ENCODE measurements at regions not wholly inside any gene's neighbourhood (a gene's known extent, or its start where the extent isn't known, plus 50 kb on each side); places are given as distances from the start of the nearest gene placed in this dataset.
"Not testable (repeated sequence)": the region's sequence is repeated elsewhere in the genome, so short reads cannot be mapped to it uniquely, and the experiment has no call there.

- Mint-ChIP-seq H3K4me3 (no peak overlapping the region), H3K27ac (no peak overlapping the region), H3K4me1 (ENCODE audit: low read depth) (no peaks in the 10 kb centered on the region), H3K9me3 (ENCODE audit: insufficient read depth) (peaks cover 11% of the 10 kb centered on the region), H3K36me3 (ENCODE audit: low read depth) (no peaks in the 10 kb centered on the region), H3K27me3 (ENCODE audit: low read depth) (no peaks in the 10 kb centered on the region)
- no peak for ATAC-seq
- POLR2A ChIA-PET, result no interaction called here
- no peak for DNase-seq
- CTCF ChIA-PET, result no interaction called here
Measured at GRCh38 chr11:25244126-25244525, 747.3 kb downstream of the LUZP2 start.

- Mint-ChIP-seq H3K27ac (no peak overlapping the region), H3K4me1 (ENCODE audit: low read depth) (no peaks in the 10 kb centered on the region), H3K4me3 (no peak overlapping the region), H3K27me3 (ENCODE audit: low read depth) (no peaks in the 10 kb centered on the region), H3K36me3 (ENCODE audit: low read depth) (no peaks in the 10 kb centered on the region), H3K9me3 (ENCODE audit: insufficient read depth) (peaks cover 11% of the 10 kb centered on the region)
- ATAC-seq (no peak), DNase-seq (no peak)
- ChIA-PET CTCF (no interaction called here), POLR2A (no interaction called here)
Measured at GRCh38 chr11:25247336-25247735, 750.5 kb downstream of the LUZP2 start.

- Mint-ChIP-seq H3K4me3 (no peak overlapping the region), H3K4me1 (ENCODE audit: low read depth) (no peaks in the 10 kb centered on the region), H3K36me3 (ENCODE audit: low read depth) (no peaks in the 10 kb centered on the region), H3K27me3 (ENCODE audit: low read depth) (no peaks in the 10 kb centered on the region), H3K27ac (no peak overlapping the region), H3K9me3 (ENCODE audit: insufficient read depth) (peaks cover 8% of the 10 kb centered on the region)
- POLR2A ChIA-PET, result no interaction called here
- ATAC-seq, result no peak
- CTCF ChIA-PET, result no interaction called here
- DNase-seq, result no peak
Measured at GRCh38 chr11:25252854-25253253, 756.0 kb downstream of the LUZP2 start.

GRCh38 chr11:25263861-25264260 lies 767.0 kb downstream of the LUZP2 start:
- CTCF ChIA-PET; H3K4me3 Mint-ChIP-seq; H3K36me3 Mint-ChIP-seq (ENCODE audit: low read depth); DNase-seq; POLR2A ChIA-PET; H3K27ac Mint-ChIP-seq; H3K4me1 Mint-ChIP-seq (ENCODE audit: low read depth); H3K27me3 Mint-ChIP-seq (ENCODE audit: low read depth); ATAC-seq: not testable (repeated sequence)
- peaks cover 21% of the 10 kb centered on the region for H3K9me3 Mint-ChIP-seq (ENCODE audit: insufficient read depth)

- DNase-seq (no peak), ATAC-seq (no peak)
- Mint-ChIP-seq H3K9me3 (ENCODE audit: insufficient read depth) (peaks cover 21% of the 10 kb centered on the region), H3K4me1 (ENCODE audit: low read depth) (no peaks in the 10 kb centered on the region), H3K4me3 (no peak overlapping the region), H3K36me3 (ENCODE audit: low read depth) (no peaks in the 10 kb centered on the region), H3K27ac (no peak overlapping the region), H3K27me3 (ENCODE audit: low read depth) (no peaks in the 10 kb centered on the region)
- ChIA-PET POLR2A (no interaction called here), CTCF (no interaction called here)
Measured at GRCh38 chr11:25271301-25271700, 774.4 kb downstream of the LUZP2 start.

- POLR2A ChIA-PET, result no interaction called here
Measured at GRCh38 chr11:25272214-25272613, 775.4 kb downstream of the LUZP2 start.

GRCh38 chr11:25280821-25281220 lies 784.0 kb downstream of the LUZP2 start:
- H3K4me1 Mint-ChIP-seq (ENCODE audit: low read depth); H3K27me3 Mint-ChIP-seq (ENCODE audit: low read depth): not testable (repeated sequence)

More at GRCh38 chr11:25272214-25272613, 775.4 kb downstream of the LUZP2 start:
- Mint-ChIP-seq H3K27me3 (ENCODE audit: low read depth) (no peaks in the 10 kb centered on the region), H3K36me3 (ENCODE audit: low read depth) (no peaks in the 10 kb centered on the region), H3K9me3 (ENCODE audit: insufficient read depth) (peaks cover 18% of the 10 kb centered on the region), H3K4me1 (ENCODE audit: low read depth) (no peaks in the 10 kb centered on the region), H3K4me3 (no peak overlapping the region), H3K27ac (no peak overlapping the region)
- ATAC-seq, result no peak
- CTCF ChIA-PET, result no interaction called here
- no peak for DNase-seq

GRCh38 chr11:25293166-25293565 lies 796.3 kb downstream of the LUZP2 start:
- Mint-ChIP-seq H3K36me3 (ENCODE audit: low read depth) (no peaks in the 10 kb centered on the region), H3K4me1 (ENCODE audit: low read depth) (no peaks in the 10 kb centered on the region), H3K27ac (no peak overlapping the region), H3K4me3 (no peak overlapping the region), H3K9me3 (ENCODE audit: insufficient read depth) (peaks cover 5% of the 10 kb centered on the region), H3K27me3 (ENCODE audit: low read depth) (no peaks in the 10 kb centered on the region)
- ATAC-seq (no peak), DNase-seq (no peak)
- ChIA-PET POLR2A (no interaction called here), CTCF (no interaction called here)

More at GRCh38 chr11:25280821-25281220, 784.0 kb downstream of the LUZP2 start:
- CTCF ChIA-PET; H3K27ac Mint-ChIP-seq; DNase-seq; POLR2A ChIA-PET; H3K4me3 Mint-ChIP-seq; H3K36me3 Mint-ChIP-seq (ENCODE audit: low read depth); ATAC-seq: not testable (repeated sequence)
- H3K9me3 Mint-ChIP-seq (ENCODE audit: insufficient read depth), result peaks cover 15% of the 10 kb centered on the region

- ChIA-PET POLR2A (no interaction called here), CTCF (no interaction called here)
- ATAC-seq (no peak), DNase-seq (no peak)
- H3K27me3 Mint-ChIP-seq (ENCODE audit: low read depth), result no peaks in the 10 kb centered on the region
- no peaks in the 10 kb centered on the region for H3K36me3 Mint-ChIP-seq (ENCODE audit: low read depth)
- H3K27ac Mint-ChIP-seq, result no peak overlapping the region
- H3K9me3 Mint-ChIP-seq (ENCODE audit: insufficient read depth), result peaks cover 21% of the 10 kb centered on the region
- H3K4me1 Mint-ChIP-seq (ENCODE audit: low read depth), result no peaks in the 10 kb centered on the region
- no peak overlapping the region for H3K4me3 Mint-ChIP-seq
Measured at GRCh38 chr11:25298450-25298849, 801.6 kb downstream of the LUZP2 start.

- Mint-ChIP-seq H3K27me3 (ENCODE audit: low read depth) (no peaks in the 10 kb centered on the region), H3K36me3 (ENCODE audit: low read depth) (no peaks in the 10 kb centered on the region), H3K9me3 (ENCODE audit: insufficient read depth) (peaks cover 30% of the 10 kb centered on the region), H3K4me3 (no peak overlapping the region), H3K4me1 (ENCODE audit: low read depth) (no peaks in the 10 kb centered on the region), H3K27ac (no peak overlapping the region)
- ChIA-PET POLR2A (no interaction called here), CTCF (no interaction called here)
- ATAC-seq, result no peak
- no peak for DNase-seq
Measured at GRCh38 chr11:25309818-25310217, 813.0 kb downstream of the LUZP2 start.

GRCh38 chr11:25317216-25317615 lies 820.4 kb downstream of the LUZP2 start:
- no peak overlapping the region for H3K4me3 Mint-ChIP-seq

GRCh38 chr11:25319127-25319526 lies 822.3 kb downstream of the LUZP2 start:
- Mint-ChIP-seq H3K4me3 (no peak overlapping the region), H3K4me1 (ENCODE audit: low read depth) (no peaks in the 10 kb centered on the region), H3K9me3 (ENCODE audit: insufficient read depth) (no peaks in the 10 kb centered on the region), H3K36me3 (ENCODE audit: low read depth) (no peaks in the 10 kb centered on the region), H3K27me3 (ENCODE audit: low read depth) (no peaks in the 10 kb centered on the region), H3K27ac (no peak overlapping the region)
- ChIA-PET CTCF (no interaction called here), POLR2A (no interaction called here)
- DNase-seq (no peak), ATAC-seq (no peak)

More at GRCh38 chr11:25317216-25317615, 820.4 kb downstream of the LUZP2 start:
- DNase-seq (no peak), ATAC-seq (no peak)
- POLR2A ChIA-PET, result no interaction called here
- no peaks in the 10 kb centered on the region for H3K36me3 Mint-ChIP-seq (ENCODE audit: low read depth)
- CTCF ChIA-PET, result no interaction called here
- no peak overlapping the region for H3K27ac Mint-ChIP-seq
- no peaks in the 10 kb centered on the region for H3K4me1 Mint-ChIP-seq (ENCODE audit: low read depth)
- H3K27me3 Mint-ChIP-seq (ENCODE audit: low read depth), result no peaks in the 10 kb centered on the region
- H3K9me3 Mint-ChIP-seq (ENCODE audit: insufficient read depth), result peaks cover 6% of the 10 kb centered on the region

GRCh38 chr11:25327656-25328055 lies 830.8 kb downstream of the LUZP2 start:
- DNase-seq (no peak), ATAC-seq (no peak)
- Mint-ChIP-seq H3K4me3 (no peak overlapping the region), H3K4me1 (ENCODE audit: low read depth) (no peaks in the 10 kb centered on the region), H3K36me3 (ENCODE audit: low read depth) (no peaks in the 10 kb centered on the region), H3K9me3 (ENCODE audit: insufficient read depth) (no peaks in the 10 kb centered on the region), H3K27me3 (ENCODE audit: low read depth) (no peaks in the 10 kb centered on the region), H3K27ac (no peak overlapping the region)
- CTCF ChIA-PET, result no interaction called here
- POLR2A ChIA-PET, result no interaction called here

Measured in activated CD8-positive, alpha-beta T cell treated with anti-CD3 and anti-CD28 coated beads, Interleukin-2, amount 10 ng/mL, durations not matched to agents 7 days and 5 days (primary cell).